Caco-2 (cell line): ENCODE measurements at regions not wholly inside any gene's neighbourhood (a gene's known extent, or its start where the extent isn't known, plus 50 kb on each side); places are given as distances from the start of the nearest gene placed in this dataset.
A peak's percentile ranks its signal among the peaks of the same experiment; 100 is the strongest.

ENCODE experiments used
- BruUV-seq: library from RNA; stranded (reverse); fragments of 400-500 nt; replicated peaks from 2 replicates; lab custom pipeline; 2021; lab: Mats Ljungman, UMichigan
- CTCF ChIA-PET: fragments of 300-600 bp; sonication (Branson Sonifier 250); formaldehyde crosslinking; loops from one replicate; lab custom pipeline; 2022; ENCODE audit warnings: antibody characterized with exemption; lab: Charles Lee
- POLR2A ChIA-PET: fragments of 300-600 bp; sonication (Branson Sonifier 250); formaldehyde crosslinking; loops from one replicate; lab custom pipeline; 2022; ENCODE audit warnings: antibody characterized with exemption; lab: Charles Lee
- DNase-seq, 2 experiments: peaks; one replicate each; pipeline versions ENCODE4 v3.0.0 to v3.0.0-alpha.2; 2020 to 2022
- H3K27me3 ChIP-seq: replicated peaks from 2 replicates; pipeline ENCODE4 v1.6.0; 2011; ENCODE audit warnings: low read length; ENCODE audit not compliant: control insufficient read depth, insufficient read depth
- H3K36me3 ChIP-seq: 2 replicates; pipeline ENCODE4 v1.5.1; 2011; ENCODE audit warnings: low read length; ENCODE audit not compliant: control insufficient read depth, insufficient read depth
- H3K4me1 ChIP-seq: fragments of 250-450 bp; sonication (Bioruptor Pico); 2 replicates; pipeline ENCODE4 v1.5.1; 2020; ENCODE audit warnings: mild to moderate bottlenecking
- H3K4me3 ChIP-seq: 2 replicates; pipeline ENCODE4 v1.5.1; 2011; ENCODE audit warnings: low read depth, mild to moderate bottlenecking, control low read depth, low read length
- H3K9me3 ChIP-seq: fragments of 250-450 bp; sonication (Bioruptor Pico); 2 replicates; pipeline ENCODE4 v1.5.1; 2020; ENCODE audit warnings: mild to moderate bottlenecking, moderate library complexity
- H3K27ac Mint-ChIP-seq: one replicate; pipeline ENCODE4 v1.8.0; 2022; ENCODE audit warnings: mixed read lengths; ENCODE audit not compliant: unreplicated experiment
- H3K27me3 Mint-ChIP-seq: one replicate; pipeline ENCODE4 v1.8.0; 2022; ENCODE audit warnings: mixed read lengths; ENCODE audit not compliant: insufficient read depth, unreplicated experiment
- H3K36me3 Mint-ChIP-seq: one replicate; pipeline ENCODE4 v1.8.0; 2022; ENCODE audit warnings: mild to moderate bottlenecking, mixed read lengths; ENCODE audit not compliant: insufficient read depth, unreplicated experiment
- H3K4me1 Mint-ChIP-seq: one replicate; pipeline ENCODE4 v1.8.0; 2022; ENCODE audit warnings: low read depth, mixed read lengths; ENCODE audit not compliant: unreplicated experiment
- H3K4me3 Mint-ChIP-seq: one replicate; pipeline ENCODE4 v1.8.0; 2022; ENCODE audit warnings: mild to moderate bottlenecking, moderate library complexity, mixed read lengths; ENCODE audit not compliant: unreplicated experiment
- H3K9me3 Mint-ChIP-seq: one replicate; pipeline ENCODE4 v1.8.0; 2022; ENCODE audit warnings: mixed read lengths; ENCODE audit not compliant: unreplicated experiment
- CTCF ChIP-seq, 2 experiments: fragments of 200-600 bp in 1 of 2; IDR thresholded peaks; 1 replicate in 1 of 2; 2 replicates in 1 of 2; pipeline versions ENCODE4 v1.5.1 to v1.8.0; 2011 to 2022; ENCODE audit warnings: antibody characterized with exemption in 1 of 2, control low read depth in 1 of 2, inconsistent platforms in 1 of 2, low read depth in 1 of 2, low read length in 1 of 2, mild to moderate bottlenecking in 1 of 2, moderate library complexity in 1 of 2; ENCODE audit not compliant: insufficient read depth in 1 of 2, severe bottlenecking in 1 of 2, unreplicated experiment in 1 of 2
- intact Hi-C: fragments of 100-400 bp; cut with micrococcal nuclease; formaldehyde crosslinking; loops from one replicate; pipeline ENCODE4 v1.10.0; 2022; ENCODE audit not compliant: unreplicated experiment

DNA sequence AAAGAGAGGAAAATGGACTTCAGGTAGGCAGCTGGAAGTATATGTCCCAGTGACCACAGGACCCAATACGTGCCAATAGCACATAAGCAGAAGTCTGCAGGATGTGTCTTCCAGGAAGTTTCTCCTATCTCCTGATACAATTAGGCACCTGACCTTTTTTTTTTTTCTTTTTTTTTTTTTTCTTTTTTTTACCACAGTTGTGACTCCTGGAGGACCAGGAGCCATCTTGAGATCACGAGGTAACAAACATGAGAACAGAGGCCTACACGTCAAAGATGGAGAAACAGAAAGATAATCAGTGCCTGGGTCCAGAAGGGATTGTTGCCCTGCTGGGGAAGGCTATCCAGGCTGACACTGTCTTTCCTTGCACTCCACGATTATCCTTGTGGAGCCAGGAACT, 312.4 kb upstream of the NEBL start:
- Mint-ChIP-seq H3K4me1 (peaks cover 14% of the 10 kb centered on the region), H3K36me3 (peaks cover 6% of the 10 kb centered on the region), H3K4me3 (no peak overlapping the region), H3K9me3 (peaks cover 20% of the 10 kb centered on the region), H3K27me3 (no peaks in the 10 kb centered on the region), H3K27ac (no peak overlapping the region)
- H3K36me3 ChIP-seq: no peaks in the 10 kb centered on the region
- DNase-seq: no peak
- no TSS peak for BruUV-seq
- peaks cover 14% of the 10 kb centered on the region for H3K4me1 ChIP-seq
- ChIA-PET CTCF (no interaction called here), POLR2A (no interaction called here)
- H3K4me3 ChIP-seq: no peak overlapping the region
- H3K27me3 ChIP-seq: no peaks in the 10 kb centered on the region
- H3K9me3 ChIP-seq: peaks cover 25% of the 10 kb centered on the region
- TF ChIP-seq CTCF (IDR thresholded peaks at IDR 0.05; ENCODE audit: insufficient read depth in 1 of 2, low read depth in 1 of 2, low read length in 1 of 2, severe bottlenecking in 1 of 2, unreplicated experiment in 1 of 2): no peak
- intact Hi-C loops: no loop called here

DNA sequence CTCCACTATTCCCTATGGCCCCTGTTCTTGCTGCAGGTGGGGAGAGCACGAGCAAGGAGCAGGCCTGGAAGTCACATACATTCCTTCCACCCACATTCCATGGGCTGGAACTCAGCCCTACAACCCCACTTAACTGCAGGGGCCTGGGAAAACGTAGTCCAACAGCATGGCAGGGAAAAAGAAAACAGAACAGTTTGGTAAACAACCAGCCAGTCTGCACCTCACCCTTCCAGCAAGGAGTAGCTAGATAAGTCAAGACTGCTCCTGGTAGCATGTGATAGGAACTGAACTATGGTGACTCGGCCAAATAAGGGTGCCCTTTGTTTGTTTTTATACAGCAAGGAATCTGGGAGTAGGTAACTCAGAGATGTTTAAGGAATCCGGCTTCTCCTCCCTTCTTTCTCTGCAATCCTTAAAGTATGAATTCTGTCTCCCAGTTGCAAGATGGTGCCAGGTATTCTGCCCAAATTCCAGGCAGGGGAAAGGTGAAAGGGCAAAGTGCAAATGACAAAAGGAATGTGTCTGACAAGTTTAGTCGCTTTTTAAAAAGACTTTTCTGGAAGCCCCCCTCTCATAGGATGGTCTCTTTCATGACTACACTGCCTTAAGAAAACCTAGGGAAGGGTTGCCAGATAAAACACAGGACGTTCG, 311.7 kb upstream of the NEBL start:
- Histone ChIP-seq H3K4me1 (peaks cover 14% of the 10 kb centered on the region), H3K9me3 (peaks cover 25% of the 10 kb centered on the region), H3K36me3 (no peaks in the 10 kb centered on the region), H3K4me3 (no peak overlapping the region), H3K27me3 (no peaks in the 10 kb centered on the region)
- DNase-seq: no peak
- ChIA-PET CTCF (no interaction called here), POLR2A (no interaction called here)
- peak overlapping the region; percentile 0 for H3K27ac Mint-ChIP-seq
- H3K9me3 Mint-ChIP-seq: peaks cover 20% of the 10 kb centered on the region
- peaks cover 6% of the 10 kb centered on the region for H3K36me3 Mint-ChIP-seq
- no peaks in the 10 kb centered on the region for H3K27me3 Mint-ChIP-seq
- H3K4me3 Mint-ChIP-seq: no peak overlapping the region
- BruUV-seq: no TSS peak
- H3K4me1 Mint-ChIP-seq: peaks cover 14% of the 10 kb centered on the region
- intact Hi-C loops: no loop called here
- no peak for TF ChIP-seq CTCF (IDR thresholded peaks at IDR 0.05; ENCODE audit: insufficient read depth in 1 of 2, low read depth in 1 of 2, low read length in 1 of 2, severe bottlenecking in 1 of 2, unreplicated experiment in 1 of 2)

- peaks cover 14% of the 10 kb centered on the region for H3K4me1 Mint-ChIP-seq
- ChIA-PET CTCF (no interaction called here), POLR2A (no interaction called here)
- intact Hi-C loops: no loop called here
- Histone ChIP-seq H3K4me1 (peaks cover 11% of the 10 kb centered on the region), H3K4me3 (no peak overlapping the region), H3K9me3 (peaks cover 25% of the 10 kb centered on the region), H3K36me3 (no peaks in the 10 kb centered on the region), H3K27me3 (no peaks in the 10 kb centered on the region; the same call in 1 of the 2 replicates)
- no peak for DNase-seq
- TF ChIP-seq CTCF (IDR thresholded peaks at IDR 0.05; ENCODE audit: insufficient read depth in 1 of 2, low read depth in 1 of 2, low read length in 1 of 2, severe bottlenecking in 1 of 2, unreplicated experiment in 1 of 2): no peak
- peaks cover 6% of the 10 kb centered on the region for H3K36me3 Mint-ChIP-seq
- BruUV-seq: no TSS peak
- peaks cover 20% of the 10 kb centered on the region for H3K9me3 Mint-ChIP-seq
- no peak overlapping the region for H3K4me3 Mint-ChIP-seq
- H3K27ac Mint-ChIP-seq: peak overlapping the region; percentile 0
- no peaks in the 10 kb centered on the region for H3K27me3 Mint-ChIP-seq
These were observed 310.9 kb upstream of the NEBL start for GRCh38 chr10:21207852-21208646.
